ENCODE measurements at regions not wholly inside any gene's neighbourhood (a gene's known extent, or its start where the extent isn't known, plus 50 kb on each side); places are given as distances from the start of the nearest gene placed in this dataset.

GRCh38 chr2:182477774-182478173 is 50.9 kb upstream of the PDE1A start:
- H3K4me3 ChIP-seq (ENCODE audit: low read depth, low read length): no peak overlapping the region
- in situ Hi-C loops (cut with HindIII; ENCODE audit: low sequenced_read_pairs): no loop called here
- DNase-seq (ENCODE audit: low read depth): no peak
- TF ChIP-seq CTCF (IDR thresholded peaks at IDR 0.05; ENCODE audit: low read depth, low read length, missing control alignments): no peak

- no peak for TF ChIP-seq CTCF (IDR thresholded peaks at IDR 0.05; ENCODE audit: low read depth, low read length, missing control alignments)
- in situ Hi-C loops (cut with HindIII; ENCODE audit: low sequenced_read_pairs): no loop called here
- no peak overlapping the region for H3K4me3 ChIP-seq (ENCODE audit: low read depth, low read length)
- no peak for DNase-seq (ENCODE audit: low read depth)
Measured at GRCh38 chr2:182481676-182482075, 54.8 kb upstream of the PDE1A start.

- H3K4me3 ChIP-seq (ENCODE audit: low read depth, low read length): no peak overlapping the region
- no peak for DNase-seq (ENCODE audit: low read depth)
- in situ Hi-C loops (cut with HindIII; ENCODE audit: low sequenced_read_pairs): no loop called here
- no peak for TF ChIP-seq CTCF (IDR thresholded peaks at IDR 0.05; ENCODE audit: low read depth, low read length, missing control alignments)
Measured at GRCh38 chr2:182482511-182482910, 55.7 kb upstream of the PDE1A start.

- no peak for TF ChIP-seq CTCF (IDR thresholded peaks at IDR 0.05; ENCODE audit: low read depth, low read length, missing control alignments)
- DNase-seq (ENCODE audit: low read depth): no peak
- H3K4me3 ChIP-seq (ENCODE audit: low read depth, low read length): no peak overlapping the region
- in situ Hi-C loops (cut with HindIII; ENCODE audit: low sequenced_read_pairs): no loop called here
Measured at GRCh38 chr2:182496596-182496995, 69.8 kb upstream of the PDE1A start.

- no peak overlapping the region for H3K4me3 ChIP-seq (ENCODE audit: low read depth, low read length)
- DNase-seq (ENCODE audit: low read depth): no peak
- TF ChIP-seq CTCF (IDR thresholded peaks at IDR 0.05; ENCODE audit: low read depth, low read length, missing control alignments): no peak
- in situ Hi-C loops (cut with HindIII; ENCODE audit: low sequenced_read_pairs): no loop called here
Measured at GRCh38 chr2:182499706-182500470, 73.1 kb upstream of the PDE1A start.

- TF ChIP-seq CTCF (IDR thresholded peaks at IDR 0.05; ENCODE audit: low read depth, low read length, missing control alignments): no peak
- in situ Hi-C loops (cut with HindIII; ENCODE audit: low sequenced_read_pairs): no loop called here
- H3K4me3 ChIP-seq (ENCODE audit: low read depth, low read length): no peak overlapping the region
- no peak for DNase-seq (ENCODE audit: low read depth)
Measured at GRCh38 chr2:182503886-182504285, 77.0 kb upstream of the PDE1A start.
